ENCODE measurements at regions not wholly inside any gene's neighbourhood (a gene's known extent, or its start where the extent isn't known, plus 50 kb on each side); places are given as distances from the start of the nearest gene placed in this dataset.

GRCh38 chr16:63938661-63939060 lies 1183.2 kb downstream of the CDH11 start:
- in situ Hi-C loops (cut with HindIII; ENCODE audit: low pct_unique_long_range_greater_than_20kb, low sequenced_read_pairs): no loop called here
- H3K27me3 ChIP-seq (ENCODE audit: control insufficient read depth, insufficient read depth, low read length): no peaks in the 10 kb centered on the region
- DNase-seq (ENCODE audit: low read depth, low spot score) (no peak), ATAC-seq (no peak)
- H3K36me3 ChIP-seq (ENCODE audit: control insufficient read depth, insufficient read depth, low read length): no peaks in the 10 kb centered on the region
- no peaks in the 10 kb centered on the region for H3K9me3 ChIP-seq (ENCODE audit: control insufficient read depth, insufficient read depth, low read depth, low read length)
- ChIA-PET CTCF (no interaction called here), POLR2A (no interaction called here)
- intact Hi-C loops (cut with micrococcal nuclease; ENCODE audit: unreplicated experiment): no loop called here
- no peaks in the 10 kb centered on the region for H3K4me1 ChIP-seq (ENCODE audit: control insufficient read depth, insufficient read depth, low read length)
- H3K27ac ChIP-seq (ENCODE audit: low read length): no peak overlapping the region
- BruUV-seq (replicated peaks): no TSS peak
- no peak overlapping the region for H3K4me3 ChIP-seq (ENCODE audit: low read depth in 2 of 2, low read length in 2 of 2)
- TF ChIP-seq SIN3A (IDR thresholded peaks at IDR 0.05; ENCODE audit: borderline replicate concordance, insufficient read depth, low read depth, low read length) (no peak), TCF7L2 (IDR thresholded peaks at IDR 0.05; ENCODE audit: low read depth, low read length) (no peak), POLR2AphosphoS5 (IDR thresholded peaks at IDR 0.05; ENCODE audit: low read depth, low read length) (no peak), REST (IDR thresholded peaks at IDR 0.05; ENCODE audit: insufficient read depth in 1 of 2, low read depth in 2 of 2, low read length in 1 of 2) (no peak)
- TF ChIP-seq, protein P1, sequence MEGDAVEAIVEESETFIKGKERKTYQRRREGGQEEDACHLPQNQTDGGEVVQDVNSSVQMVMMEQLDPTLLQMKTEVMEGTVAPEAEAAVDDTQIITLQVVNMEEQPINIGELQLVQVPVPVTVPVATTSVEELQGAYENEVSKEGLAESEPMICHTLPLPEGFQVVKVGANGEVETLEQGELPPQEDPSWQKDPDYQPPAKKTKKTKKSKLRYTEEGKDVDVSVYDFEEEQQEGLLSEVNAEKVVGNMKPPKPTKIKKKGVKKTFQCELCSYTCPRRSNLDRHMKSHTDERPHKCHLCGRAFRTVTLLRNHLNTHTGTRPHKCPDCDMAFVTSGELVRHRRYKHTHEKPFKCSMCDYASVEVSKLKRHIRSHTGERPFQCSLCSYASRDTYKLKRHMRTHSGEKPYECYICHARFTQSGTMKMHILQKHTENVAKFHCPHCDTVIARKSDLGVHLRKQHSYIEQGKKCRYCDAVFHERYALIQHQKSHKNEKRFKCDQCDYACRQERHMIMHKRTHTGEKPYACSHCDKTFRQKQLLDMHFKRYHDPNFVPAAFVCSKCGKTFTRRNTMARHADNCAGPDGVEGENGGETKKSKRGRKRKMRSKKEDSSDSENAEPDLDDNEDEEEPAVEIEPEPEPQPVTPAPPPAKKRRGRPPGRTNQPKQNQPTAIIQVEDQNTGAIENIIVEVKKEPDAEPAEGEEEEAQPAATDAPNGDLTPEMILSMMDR (IDR thresholded peaks at IDR 0.05): no peak

- CTCF ChIA-PET: no interaction called here
- no TSS peak for BruUV-seq (replicated peaks)
- Histone ChIP-seq H3K4me3 (ENCODE audit: low read depth in 2 of 2, low read length in 2 of 2) (no peak overlapping the region), H3K27me3 (ENCODE audit: control insufficient read depth, insufficient read depth, low read length) (no peaks in the 10 kb centered on the region), H3K9me3 (ENCODE audit: control insufficient read depth, insufficient read depth, low read depth, low read length) (no peaks in the 10 kb centered on the region), H3K27ac (ENCODE audit: low read length) (no peak overlapping the region), H3K36me3 (ENCODE audit: control insufficient read depth, insufficient read depth, low read length) (no peaks in the 10 kb centered on the region), H3K4me1 (ENCODE audit: control insufficient read depth, insufficient read depth, low read length) (no peaks in the 10 kb centered on the region)
- in situ Hi-C loops (cut with HindIII; ENCODE audit: low pct_unique_long_range_greater_than_20kb, low sequenced_read_pairs): no loop called here
- ATAC-seq: no peak
- DNase-seq (ENCODE audit: low read depth, low spot score): no peak
- POLR2A ChIA-PET: interaction anchor here (1.1 kb wide), 1 partner anchor 9 kb away, joined by 3 read pairs; no protein-coding TSS in a partner anchor
- TF ChIP-seq TCF7L2 (IDR thresholded peaks at IDR 0.05; ENCODE audit: low read depth, low read length) (no peak), SIN3A (IDR thresholded peaks at IDR 0.05; ENCODE audit: borderline replicate concordance, insufficient read depth, low read depth, low read length) (no peak), POLR2AphosphoS5 (IDR thresholded peaks at IDR 0.05; ENCODE audit: low read depth, low read length) (no peak), REST (IDR thresholded peaks at IDR 0.05; ENCODE audit: insufficient read depth in 1 of 2, low read depth in 2 of 2, low read length in 1 of 2) (no peak)
- TF ChIP-seq, protein P1 (IDR thresholded peaks at IDR 0.05): no peak
- intact Hi-C loops (cut with micrococcal nuclease; ENCODE audit: unreplicated experiment): no loop called here
Measured at GRCh38 chr16:63933841-63934240, 1188.0 kb downstream of the CDH11 start.
